NCI-H460 (cell line): ENCODE measurements at regions not wholly inside any gene's neighbourhood (a gene's known extent, or its start where the extent isn't known, plus 50 kb on each side); places are given as distances from the start of the nearest gene placed in this dataset.

ENCODE experiments used
- DNase-seq: peaks from one replicate; pipeline ENCODE4 v3.0.0-alpha.2; 2016; ENCODE audit warnings: low read depth; ENCODE audit errors: extremely low read depth

DNA sequence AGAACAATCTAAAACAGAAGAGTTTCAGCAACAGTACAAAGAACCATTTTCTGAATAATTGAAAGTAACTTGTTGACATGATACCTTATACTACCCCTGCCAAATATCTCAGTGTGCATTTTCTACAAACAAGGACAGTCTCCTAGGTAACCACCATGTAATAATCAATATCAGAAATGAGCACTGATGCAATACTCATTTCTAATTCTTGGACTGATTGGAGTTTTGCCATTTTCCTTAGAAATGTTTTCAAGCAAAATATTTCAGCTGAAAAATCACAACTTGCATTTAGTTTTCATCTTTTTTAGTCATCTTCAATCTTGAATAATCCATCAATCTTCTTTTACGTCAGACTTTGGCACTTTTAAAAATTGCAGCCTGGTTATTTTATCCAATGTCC, 420.2 kb downstream of the CDC14C start:
- DNase-seq = no peak

DNA sequence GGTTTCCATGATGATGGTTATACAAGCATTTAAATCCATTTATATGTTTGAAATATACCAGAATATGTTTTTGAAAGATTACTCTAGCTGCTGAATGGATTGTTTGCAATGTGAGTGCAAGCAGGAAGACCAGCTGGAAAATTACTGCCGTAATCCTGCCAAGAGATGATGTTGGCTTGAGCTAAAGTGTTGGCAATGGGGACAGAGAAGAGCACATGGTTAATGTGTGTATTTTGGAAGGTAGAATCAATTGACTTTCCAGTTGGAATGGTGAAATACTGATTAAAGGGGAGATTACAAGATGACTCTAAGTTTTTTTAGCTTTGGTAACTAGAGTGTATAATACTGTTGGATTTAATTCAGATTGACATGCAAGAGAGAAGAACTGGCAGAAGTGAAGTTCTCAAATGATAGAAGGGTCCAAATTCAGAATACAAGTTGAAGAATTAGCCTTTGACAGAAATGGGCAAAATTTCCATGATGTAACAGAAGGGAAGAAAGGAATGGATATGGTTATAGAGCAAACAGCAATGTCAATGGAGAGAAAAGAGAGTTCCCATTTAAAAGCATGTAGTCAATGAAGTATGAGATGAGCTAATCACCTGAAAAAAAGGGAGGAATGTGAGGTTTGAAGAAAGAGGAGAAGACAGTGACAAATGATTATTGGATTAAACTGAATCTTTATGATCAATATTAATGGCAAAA, 422.0 kb downstream of the CDC14C start:
- no peak for DNase-seq

DNA sequence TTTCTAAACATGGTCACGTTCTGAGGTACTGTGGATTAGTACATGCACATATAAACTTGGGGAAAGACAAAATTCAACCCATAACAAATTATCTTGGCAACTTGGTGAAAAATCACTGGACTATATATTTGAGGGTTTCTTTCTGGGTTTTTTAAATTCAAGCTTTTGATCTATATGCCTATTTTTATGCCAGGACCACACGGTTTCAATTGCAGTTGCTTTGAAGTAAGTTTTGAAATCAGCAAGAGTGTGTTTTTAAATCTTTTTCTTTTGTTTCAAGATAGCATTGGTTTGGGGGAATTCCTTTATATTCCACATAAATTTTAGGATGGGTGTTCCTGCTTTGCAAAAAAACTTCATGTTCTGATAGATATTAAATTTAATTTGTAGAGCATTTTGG, 406.4 kb upstream of the VWC2 start:
- no peak for DNase-seq

DNA sequence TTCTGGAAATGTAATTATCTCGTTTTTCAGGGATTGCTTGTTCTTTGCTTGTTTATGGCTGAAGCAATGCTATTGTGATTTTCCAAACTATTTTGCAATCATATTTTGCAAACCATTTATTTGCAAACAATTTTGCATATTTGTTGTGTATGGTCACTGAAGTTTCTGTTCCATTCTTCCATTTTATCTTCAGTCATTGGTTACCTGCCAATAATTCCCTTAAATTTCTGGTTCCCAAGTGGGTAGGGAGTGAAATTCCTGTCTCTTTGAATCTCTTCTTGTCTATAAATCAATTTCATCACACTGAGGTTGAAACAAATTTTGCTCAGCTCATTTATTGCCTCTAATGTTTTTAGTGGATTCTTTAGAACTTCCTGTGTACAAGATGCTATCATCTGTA, 401.7 kb upstream of the VWC2 start:
- no peak for DNase-seq

DNA sequence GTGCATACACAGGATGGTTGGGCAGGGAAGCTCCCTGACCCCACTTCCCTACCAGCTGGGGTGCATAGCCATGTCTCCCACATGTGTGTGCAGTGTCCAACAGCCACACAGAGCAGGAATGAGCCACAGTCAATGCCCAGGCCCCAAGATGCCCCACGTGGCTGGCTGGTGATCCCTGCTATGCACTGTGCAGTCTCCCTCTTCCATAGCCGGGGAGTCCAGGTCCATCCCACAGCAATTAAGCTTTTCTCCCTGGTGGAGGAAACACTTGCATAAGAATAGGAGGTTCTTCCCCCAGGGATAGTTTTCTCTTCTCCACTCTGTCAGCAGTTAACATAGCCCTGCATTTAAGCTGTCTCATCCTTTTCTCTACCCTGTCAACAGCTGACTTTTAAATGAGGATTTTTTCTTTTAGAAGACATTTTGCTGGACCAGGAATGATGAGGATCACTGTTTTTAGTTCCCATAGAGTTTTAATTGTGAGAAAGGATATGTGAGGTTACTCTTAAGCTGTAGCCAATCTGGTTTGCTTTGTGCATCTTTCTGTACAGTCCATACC, 396.5 kb upstream of the VWC2 start:
- no peak for DNase-seq

DNA sequence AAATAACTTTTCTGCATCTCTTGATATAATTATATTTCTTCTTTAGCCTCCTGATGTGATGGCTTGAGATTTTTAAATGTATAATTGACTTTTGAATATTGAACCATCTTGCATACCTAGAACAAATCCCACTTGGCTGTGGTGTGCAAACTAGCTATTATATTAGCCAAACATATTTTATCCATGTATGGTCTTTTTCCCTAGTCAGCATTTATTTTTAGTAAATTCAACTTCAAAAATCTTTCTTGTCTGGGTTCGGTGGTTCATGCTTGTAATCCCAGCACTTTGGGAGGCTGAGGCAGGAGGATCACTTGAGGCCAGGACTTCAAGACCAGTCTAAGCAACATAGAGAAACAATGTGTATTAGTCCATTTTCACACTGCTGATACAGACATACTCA, 386.6 kb upstream of the VWC2 start:
- DNase-seq = no peak

DNA sequence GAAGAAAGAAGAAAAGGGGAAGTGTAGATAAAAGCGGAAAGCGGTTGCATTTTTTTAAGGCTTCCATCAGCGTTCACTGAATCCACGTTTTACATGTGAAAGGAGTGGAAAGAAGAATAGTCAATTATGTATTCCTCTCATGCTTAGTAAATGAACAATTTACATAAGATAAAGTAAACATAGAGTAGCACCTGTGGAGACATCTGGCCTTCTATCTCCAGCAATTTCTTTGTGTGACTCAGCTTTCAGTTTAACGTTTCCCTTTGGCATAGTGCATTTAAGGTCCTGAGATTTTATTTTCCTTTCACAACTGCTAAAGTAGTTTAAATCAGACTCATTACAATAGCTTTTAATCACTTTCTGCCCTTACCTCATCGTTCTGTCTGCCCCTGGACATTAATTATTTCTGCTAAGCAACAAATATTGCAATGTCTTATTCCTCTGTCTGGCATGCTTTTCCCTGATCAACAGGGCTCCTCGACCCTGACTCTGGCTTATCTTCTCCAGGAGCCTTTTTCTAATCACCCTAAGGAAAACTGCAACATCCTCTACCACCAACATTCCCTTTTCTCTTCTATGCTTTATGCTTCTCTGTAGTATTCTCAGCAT, 383.5 kb upstream of the VWC2 start:
- no peak for DNase-seq

DNA sequence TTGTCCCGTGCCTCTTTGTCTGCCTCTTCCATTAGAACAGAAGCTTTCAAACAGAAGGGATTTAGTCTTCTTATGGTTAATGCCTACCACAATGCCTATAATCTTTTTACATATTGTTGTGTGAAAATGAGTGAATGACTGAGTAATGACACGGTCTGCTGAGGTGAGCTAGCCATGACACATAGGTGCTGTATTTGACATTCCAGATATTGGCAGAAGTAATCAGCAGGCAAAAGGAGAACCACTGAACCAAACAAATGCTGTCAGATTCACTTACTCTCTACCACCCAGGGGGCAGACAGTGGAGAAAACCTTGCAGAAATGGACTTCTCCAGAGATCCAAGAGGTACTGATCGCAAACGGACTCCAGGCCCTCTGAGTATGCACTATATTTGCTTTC, 377.2 kb upstream of the VWC2 start:
- DNase-seq = no peak

DNA sequence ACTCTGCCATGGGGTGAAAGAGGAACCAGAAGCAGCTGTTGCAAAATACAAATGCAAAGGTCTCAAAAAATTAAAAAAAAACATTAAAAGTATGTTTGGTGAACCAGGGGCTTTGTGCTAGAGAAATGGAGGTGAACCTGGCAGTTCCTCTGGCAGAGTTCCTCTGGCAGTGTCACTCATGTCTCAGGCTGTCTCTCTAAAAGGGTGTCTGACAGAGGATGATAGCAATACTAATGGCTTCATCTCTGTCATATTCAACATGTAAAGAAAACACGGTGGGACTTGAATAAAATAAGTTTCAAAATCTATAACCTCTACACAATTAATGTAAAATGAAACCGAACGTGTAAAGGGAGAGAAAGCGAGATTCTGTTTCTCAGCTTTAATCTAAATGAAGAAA, 375.7 kb upstream of the VWC2 start:
- no peak for DNase-seq

DNA sequence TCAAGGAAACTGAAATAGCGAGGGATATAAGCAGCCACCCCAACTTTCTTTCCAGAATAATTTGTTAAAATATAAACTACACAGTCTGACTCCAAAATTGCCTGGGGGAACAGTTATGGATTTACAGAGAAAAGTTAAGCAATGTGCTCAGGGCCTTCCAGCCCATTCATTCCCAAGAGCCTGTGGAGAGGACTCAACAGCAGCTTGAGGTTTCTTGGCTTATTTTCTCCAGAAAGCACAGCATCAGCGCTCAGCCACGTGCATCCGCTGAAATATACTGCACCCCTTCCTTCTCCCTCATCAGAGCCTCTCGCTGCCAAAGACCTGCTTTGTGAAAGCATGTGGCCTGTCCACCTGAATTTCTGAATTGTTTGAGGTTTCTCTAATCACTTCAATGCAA, 375.2 kb upstream of the VWC2 start:
- DNase-seq = no peak

DNA sequence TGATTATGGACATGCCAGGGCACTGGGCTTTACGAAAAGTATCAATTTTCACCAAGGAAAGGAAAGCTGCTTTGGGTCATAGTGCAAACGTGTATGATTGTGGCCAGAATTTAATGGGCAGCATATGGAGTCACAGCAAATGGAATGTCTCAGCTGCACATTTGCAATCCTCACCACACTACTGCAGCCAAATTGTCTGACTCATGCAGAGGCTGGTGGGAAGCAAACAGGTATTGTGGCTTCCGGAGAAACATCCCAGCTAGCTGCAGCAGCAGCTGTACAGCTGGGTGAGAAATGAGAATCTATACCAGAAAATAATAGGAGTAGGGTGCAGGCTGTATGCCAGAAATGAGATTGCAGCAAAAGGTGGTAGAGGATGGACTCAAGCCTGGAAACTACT, 374.7 kb upstream of the VWC2 start:
- DNase-seq = no peak

DNA sequence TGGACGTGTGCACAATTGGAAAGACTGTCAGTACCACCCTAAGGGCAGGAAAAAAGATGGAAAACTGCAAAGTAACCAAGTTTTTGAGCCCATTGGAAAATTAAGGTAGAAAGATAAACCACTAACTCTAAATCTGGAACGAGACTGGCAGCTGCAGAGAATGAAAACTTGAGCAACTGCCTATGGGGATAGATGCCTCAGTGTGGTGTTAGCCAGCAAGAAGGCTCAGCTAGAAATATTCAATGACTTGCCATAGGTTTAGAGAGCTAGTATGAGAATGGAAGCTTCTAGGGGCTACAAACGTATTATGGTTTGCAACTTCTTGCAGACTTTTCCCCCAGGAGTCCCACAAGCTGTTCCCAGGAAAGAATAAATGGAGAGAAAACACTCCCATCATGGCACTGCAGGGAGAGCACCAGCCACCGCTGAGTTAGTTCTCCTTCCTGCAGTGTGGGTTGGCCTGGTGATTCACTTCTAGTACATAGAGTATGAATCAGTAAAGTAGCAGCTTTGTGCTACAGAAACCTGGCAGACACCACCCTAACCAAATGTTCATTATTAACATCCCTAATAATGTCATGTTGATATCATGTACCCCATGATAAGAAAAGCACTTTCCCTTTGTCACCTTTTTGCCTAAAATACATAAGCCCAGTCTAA, 372.4 kb upstream of the VWC2 start:
- DNase-seq = no peak

DNA sequence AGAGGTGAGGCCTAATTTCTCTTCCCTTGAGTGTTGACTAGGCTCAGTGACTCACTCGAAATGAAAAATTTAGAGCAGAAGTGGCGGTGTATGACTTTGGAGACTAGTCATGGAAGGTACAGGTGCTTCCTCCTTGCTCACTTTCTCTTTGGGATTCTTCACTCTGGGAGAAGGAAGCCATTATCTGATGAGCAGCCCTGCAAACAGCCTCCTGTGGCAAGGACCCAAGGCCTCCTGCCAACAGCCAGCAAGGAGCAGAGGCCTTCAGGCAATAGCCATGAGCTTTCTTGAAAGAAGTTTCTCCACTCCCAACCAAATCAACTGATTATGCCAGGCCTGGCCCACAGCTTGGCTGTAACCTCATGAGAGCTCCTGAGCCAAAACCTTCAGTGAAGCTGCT, 369.6 kb upstream of the VWC2 start:
- DNase-seq = no peak

DNA sequence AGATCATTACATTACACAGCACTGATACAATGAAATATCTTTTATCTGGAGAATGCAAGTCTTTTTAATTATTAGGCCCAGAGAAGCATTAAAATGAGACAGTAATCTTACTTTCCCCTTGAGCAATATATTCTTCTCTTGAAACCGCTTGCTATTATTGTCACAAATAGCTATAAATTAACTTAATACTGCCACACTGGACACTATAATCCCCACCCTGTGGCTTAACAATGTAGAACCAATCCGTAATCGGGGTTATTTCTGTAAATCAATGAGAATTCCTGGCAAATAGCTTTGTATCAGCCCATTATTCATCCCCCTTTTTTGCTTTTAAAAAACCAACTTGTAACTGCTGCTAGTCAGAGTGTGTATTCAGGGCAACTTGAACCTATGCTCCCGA, 366.2 kb upstream of the VWC2 start:
- DNase-seq = no peak

DNA sequence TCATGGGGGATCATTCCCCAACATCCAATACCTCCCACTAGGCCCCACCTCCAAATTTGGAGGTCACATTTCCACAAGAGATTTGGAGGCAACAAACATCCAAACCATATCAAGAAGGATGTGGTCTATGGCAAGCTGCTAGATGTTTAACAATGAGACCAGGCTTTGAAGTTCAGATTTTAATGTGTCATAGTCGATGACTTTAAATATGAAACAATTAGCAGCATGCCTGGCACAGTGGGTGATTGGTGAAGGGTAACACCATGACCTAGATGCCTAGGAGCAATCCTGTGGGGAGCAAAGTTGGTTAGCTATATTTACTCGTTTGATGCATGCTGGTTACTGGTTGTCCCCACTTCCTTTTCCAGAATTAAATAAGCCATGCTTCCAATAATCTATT, 356.4 kb upstream of the VWC2 start:
- no peak for DNase-seq

DNA sequence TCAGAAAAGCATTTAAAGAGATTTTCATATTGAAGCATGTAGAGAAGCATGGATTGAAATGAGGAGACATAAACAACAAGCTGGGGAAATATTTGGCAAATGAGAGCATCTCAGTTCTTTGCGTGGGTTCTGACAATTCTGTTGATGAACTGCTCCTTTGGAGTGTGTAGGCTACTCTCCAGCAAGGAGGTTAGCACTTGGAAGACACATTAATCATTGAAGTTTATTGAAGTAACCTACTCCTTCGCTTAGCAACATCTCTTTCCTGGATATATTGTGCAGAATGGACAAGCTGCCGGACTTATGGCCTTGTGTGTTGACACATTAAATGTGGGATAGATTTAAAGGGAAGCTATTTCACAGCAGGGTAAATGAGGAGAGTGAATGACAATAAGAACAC, 354.5 kb upstream of the VWC2 start:
- DNase-seq = no peak

DNA sequence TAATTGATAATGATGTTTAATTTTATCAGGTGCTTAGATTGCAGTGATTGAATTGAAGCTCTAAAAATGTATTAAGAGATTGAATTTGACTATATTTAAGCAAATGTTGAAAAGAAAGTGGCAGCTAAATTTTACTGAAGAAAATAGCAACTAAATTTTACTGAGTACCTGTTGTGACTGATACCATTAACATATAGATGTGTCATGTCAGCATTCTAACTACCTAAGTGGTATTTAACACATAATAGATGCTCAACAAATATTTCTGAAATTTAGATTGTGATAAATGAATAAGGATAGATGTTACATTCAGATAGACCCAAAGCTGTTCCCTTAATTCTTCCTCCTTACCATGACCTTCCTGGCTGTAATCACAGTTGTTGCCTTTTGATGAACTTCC, 350.9 kb upstream of the VWC2 start:
- DNase-seq = no peak

DNA sequence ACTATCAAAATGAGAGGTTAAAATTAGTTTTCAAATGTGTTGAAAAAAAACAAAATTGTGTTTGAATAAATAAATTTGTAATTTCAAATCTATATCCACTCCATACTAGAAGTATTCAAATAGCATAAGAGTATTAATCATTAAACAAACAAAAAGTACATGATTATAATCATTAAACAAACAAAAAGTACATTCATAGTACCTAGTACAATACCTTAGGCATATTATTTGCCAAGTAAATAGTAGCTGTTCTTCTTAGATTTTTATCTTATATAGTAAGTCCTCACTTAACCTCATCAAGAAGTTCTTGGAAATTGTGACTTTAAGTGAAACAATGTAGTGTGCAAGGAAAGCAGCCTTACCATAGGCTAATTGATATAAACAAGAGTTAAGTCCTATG, 349.3 kb upstream of the VWC2 start:
- DNase-seq = no peak

DNA sequence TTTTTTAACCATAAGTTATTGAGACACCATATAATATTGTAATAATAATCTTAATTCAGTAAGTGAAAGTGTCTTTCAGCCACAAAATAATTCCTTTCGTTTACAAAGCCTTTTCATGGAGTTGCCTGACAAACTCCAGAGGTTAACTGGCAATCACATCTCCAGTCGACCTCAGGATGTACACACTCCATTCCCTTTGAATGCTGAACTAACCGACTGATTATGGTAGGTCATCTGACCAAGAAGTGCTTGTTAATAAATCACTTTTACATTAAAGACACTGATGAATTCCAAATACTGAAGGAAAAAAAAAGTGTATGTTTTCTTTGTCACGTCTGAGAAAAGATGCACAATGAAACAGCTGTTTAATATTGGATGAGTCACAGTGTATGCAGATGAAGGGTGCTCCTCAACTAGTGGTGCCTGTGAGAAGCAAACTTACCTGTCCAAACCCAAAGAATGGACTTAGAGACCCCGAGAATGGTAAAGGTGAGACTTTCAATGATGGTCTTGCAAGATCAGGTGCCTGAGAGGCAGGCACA, 348.1 kb upstream of the VWC2 start:
- DNase-seq = no peak

DNA sequence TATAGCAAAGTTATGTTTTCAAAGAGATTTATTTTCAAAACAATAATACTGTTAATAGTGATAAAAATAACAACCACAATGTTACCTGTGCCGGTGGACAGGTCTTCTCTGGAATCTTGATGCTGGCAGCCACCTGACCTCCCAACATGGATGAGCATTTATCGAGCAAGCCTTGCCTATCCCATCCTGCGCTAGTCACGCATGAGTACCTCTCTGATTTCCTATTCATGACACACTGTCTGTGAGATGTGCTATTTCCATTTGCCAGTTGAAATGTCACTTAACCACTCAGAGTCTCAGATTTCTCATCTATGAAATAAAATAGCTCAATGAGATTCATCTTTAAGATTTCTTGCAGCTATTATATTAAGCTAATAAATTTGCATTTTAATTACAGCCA, 341.2 kb upstream of the VWC2 start:
- no peak for DNase-seq

DNA sequence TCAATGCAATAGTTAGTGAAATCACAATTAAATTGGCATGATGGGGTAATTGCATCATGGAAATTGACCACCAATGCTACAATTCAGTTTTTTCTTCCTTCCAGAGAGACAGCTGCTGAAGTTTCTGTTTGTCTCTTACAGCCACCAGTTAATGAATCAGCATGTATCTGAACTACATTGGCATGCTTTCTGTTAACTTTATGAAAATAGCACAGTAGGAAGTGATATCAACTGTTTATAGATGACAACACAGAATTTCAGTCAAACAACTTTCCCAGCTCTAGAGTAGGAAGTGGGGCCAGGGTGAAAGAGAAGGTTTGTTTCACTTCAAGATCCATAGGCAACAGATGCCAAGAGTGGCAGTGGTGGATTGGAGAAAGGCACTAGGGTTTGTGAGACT, 339.6 kb upstream of the VWC2 start:
- DNase-seq = no peak

DNA sequence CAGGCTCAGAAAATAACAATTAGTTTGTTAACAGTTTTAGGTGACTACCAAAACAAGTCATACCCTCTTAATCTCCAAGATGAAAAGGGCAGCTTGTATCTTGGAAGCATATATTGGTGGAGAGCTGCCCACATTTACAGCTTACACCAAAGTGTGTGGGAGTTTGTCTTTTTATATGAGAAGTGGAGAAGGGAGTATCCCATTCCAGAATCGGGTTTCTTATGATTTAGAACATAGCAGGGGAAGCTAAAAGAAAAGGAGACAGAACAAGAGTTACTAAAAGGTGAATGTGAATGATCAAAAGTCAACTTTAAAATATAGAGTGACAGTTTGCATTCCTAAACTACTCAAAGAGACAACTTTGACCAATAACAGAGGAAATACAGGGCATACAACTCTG, 338.6 kb upstream of the VWC2 start:
- DNase-seq = no peak
